CD4-positive, CD25-positive, alpha-beta regulatory T cell (primary cell): ENCODE measurements at regions not wholly inside any gene's neighbourhood (a gene's known extent, or its start where the extent isn't known, plus 50 kb on each side); places are given as distances from the start of the nearest gene placed in this dataset.

Experiments
- ATAC-seq, 2 donors: fragments of 150-1000 bp; cut with Tn5 transposase; one replicate each; pipeline ENCODE4 v1.10.0; 2021; ENCODE audit warnings: low read depth in 2 of 2, moderate number of reproducible peaks in 2 of 2, moderate library complexity in 1 of 2
- DNase-seq, 3 donors: peaks; one replicate each; pipeline versions ENCODE4 v3.0.0 to v3.0.0-alpha.2; 2012 to 2022; ENCODE audit warnings: mixed read lengths in 1 of 3
- H3K27ac ChIP-seq: one replicate; pipeline ENCODE4 v1.7.0; 2013; ENCODE audit warnings: mild to moderate bottlenecking, low read length; ENCODE audit not compliant: insufficient read depth, poor library complexity, severe bottlenecking
- H3K27me3 ChIP-seq: one replicate; pipeline ENCODE4 v1.7.0; 2013; ENCODE audit warnings: low read length; ENCODE audit not compliant: control insufficient read depth, insufficient read depth
- H3K36me3 ChIP-seq: one replicate; pipeline ENCODE4 v1.7.0; 2013; ENCODE audit warnings: mild to moderate bottlenecking, low read length, moderate library complexity; ENCODE audit not compliant: control insufficient read depth, insufficient read depth
- H3K4me1 ChIP-seq: 2 replicates; pipeline ENCODE4 v1.7.0; 2013; ENCODE audit warnings: mild to moderate bottlenecking, low read length; ENCODE audit not compliant: insufficient read depth, control insufficient read depth, poor library complexity, severe bottlenecking
- H3K4me3 ChIP-seq: one replicate; pipeline ENCODE4 v1.7.0; 2013; ENCODE audit warnings: low read depth, mild to moderate bottlenecking, low read length, moderate library complexity
- H3K9me3 ChIP-seq, 2 experiments: 1 replicate in 1 of 2; 2 replicates in 1 of 2; pipeline ENCODE4 v1.7.0; 2013; ENCODE audit warnings: low read length in 2 of 2, mild to moderate bottlenecking in 1 of 2, moderate library complexity in 1 of 2; ENCODE audit not compliant: control insufficient read depth in 2 of 2
- H3K27ac Mint-ChIP-seq, 3 donors: one replicate each; pipeline ENCODE4 v1.8.0; 2020 to 2022; ENCODE audit warnings: mild to moderate bottlenecking in 3 of 3, mixed read lengths in 3 of 3, moderate library complexity in 2 of 3
- H3K27me3 Mint-ChIP-seq: one replicate; pipeline ENCODE4 v1.8.0; 2022; ENCODE audit warnings: mild to moderate bottlenecking, mixed read lengths
- H3K36me3 Mint-ChIP-seq: one replicate; pipeline ENCODE4 v1.8.0; 2020; ENCODE audit warnings: mixed read lengths
- H3K4me1 Mint-ChIP-seq, 4 donors: one replicate each; pipeline ENCODE4 v1.8.0; 2020 to 2022; ENCODE audit warnings: mixed read lengths in 4 of 4, mild to moderate bottlenecking in 1 of 4
- H3K4me3 Mint-ChIP-seq, 4 donors: one replicate each; pipeline ENCODE4 v1.8.0; 2020 to 2022; ENCODE audit warnings: mild to moderate bottlenecking in 4 of 4, mixed read lengths in 4 of 4, moderate library complexity in 3 of 4
- H3K9me3 Mint-ChIP-seq, 7 donors: one replicate each; pipeline ENCODE4 v1.8.0; 2020 to 2022; ENCODE audit warnings: mixed read lengths in 7 of 7, mild to moderate bottlenecking in 3 of 7, moderate library complexity in 2 of 7

DNA sequence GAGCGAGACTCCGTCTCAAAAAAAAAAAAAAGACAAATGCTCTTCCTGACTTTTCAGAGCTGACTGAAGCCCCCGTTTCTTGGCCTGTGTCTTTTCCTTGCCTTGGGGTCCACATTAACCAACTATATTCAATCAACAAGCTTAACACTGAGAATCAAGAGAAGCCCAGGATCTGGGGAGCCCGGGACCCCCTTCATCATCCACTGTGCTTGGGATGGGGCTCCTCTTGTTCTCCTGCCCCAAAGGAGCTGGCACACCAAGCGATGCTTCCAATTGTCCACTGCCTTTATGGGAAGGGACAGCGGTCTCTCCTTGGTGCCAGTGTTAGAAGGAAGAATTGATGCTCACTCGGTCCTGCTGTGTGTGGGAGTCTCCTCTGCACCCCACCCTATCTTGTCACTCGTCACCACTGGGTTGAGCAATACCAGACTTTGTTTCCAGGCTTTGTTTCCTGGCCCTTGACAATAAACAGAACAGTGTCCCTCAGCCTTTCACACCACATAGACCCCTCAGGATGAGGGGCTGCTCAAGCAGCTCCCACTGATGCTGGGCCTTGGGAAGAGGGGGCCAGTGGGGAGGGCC is 146.7 kb downstream of the KCNJ12 start:
- no peak for ATAC-seq
- no peak overlapping the region for H3K4me3 ChIP-seq

GRCh38 chr17:21523497-21524210 is 147.5 kb downstream of the KCNJ12 start:
- Mint-ChIP-seq H3K4me1 (no peaks in the 10 kb centered on the region), H3K27ac (no peak overlapping the region), H3K9me3 (no peaks in the 10 kb centered on the region), H3K36me3 (no peaks in the 10 kb centered on the region), H3K4me3 (no peak overlapping the region), H3K27me3 (peaks cover 13% of the 10 kb centered on the region)
- Histone ChIP-seq H3K9me3 (no peaks in the 10 kb centered on the region), H3K4me3 (no peak overlapping the region), H3K27me3 (no peaks in the 10 kb centered on the region), H3K4me1 (no peaks in the 10 kb centered on the region), H3K36me3 (no peaks in the 10 kb centered on the region), H3K27ac (no peak overlapping the region)
- ATAC-seq (no peak), DNase-seq (no peak)

More for the DNA sequence above, 146.7 kb downstream of the KCNJ12 start:
- H3K27me3 ChIP-seq = no peaks in the 10 kb centered on the region
- Mint-ChIP-seq H3K4me1 (no peaks in the 10 kb centered on the region), H3K4me3 (no peak overlapping the region), H3K27ac (no peak overlapping the region), H3K36me3 (no peaks in the 10 kb centered on the region), H3K27me3 (peaks cover 18% of the 10 kb centered on the region), H3K9me3 (no peaks in the 10 kb centered on the region)
- DNase-seq = no peak
- H3K4me1 ChIP-seq = no peaks in the 10 kb centered on the region
- no peaks in the 10 kb centered on the region for H3K9me3 ChIP-seq
- H3K36me3 ChIP-seq = no peaks in the 10 kb centered on the region
- H3K27ac ChIP-seq = no peak overlapping the region

GRCh38 chr17:21524211-21524591 is 148.0 kb downstream of the KCNJ12 start:
- no peak for ATAC-seq
- Histone ChIP-seq H3K4me3 (no peak overlapping the region), H3K36me3 (no peaks in the 10 kb centered on the region), H3K27ac (no peak overlapping the region), H3K27me3 (no peaks in the 10 kb centered on the region), H3K9me3 (no peaks in the 10 kb centered on the region), H3K4me1 (no peaks in the 10 kb centered on the region)
- Mint-ChIP-seq H3K4me1 (no peaks in the 10 kb centered on the region), H3K27ac (no peak overlapping the region), H3K36me3 (no peaks in the 10 kb centered on the region), H3K4me3 (no peak overlapping the region), H3K9me3 (no peaks in the 10 kb centered on the region), H3K27me3 (peaks cover 13% of the 10 kb centered on the region)
- no peak for DNase-seq

GRCh38 chr17:21525464-21526130 is 149.4 kb downstream of the KCNJ12 start:
- no peaks in the 10 kb centered on the region for H3K4me1 ChIP-seq
- Mint-ChIP-seq H3K27me3 (peaks cover 11% of the 10 kb centered on the region), H3K9me3 (no peaks in the 10 kb centered on the region), H3K27ac (no peak overlapping the region), H3K4me3 (no peak overlapping the region), H3K36me3 (no peaks in the 10 kb centered on the region), H3K4me1 (no peaks in the 10 kb centered on the region)
- no peaks in the 10 kb centered on the region for H3K9me3 ChIP-seq
- no peaks in the 10 kb centered on the region for H3K36me3 ChIP-seq
- no peaks in the 10 kb centered on the region for H3K27me3 ChIP-seq
- H3K27ac ChIP-seq = no peak overlapping the region
- ATAC-seq = no peak
- DNase-seq = no peak
- no peak overlapping the region for H3K4me3 ChIP-seq

DNA sequence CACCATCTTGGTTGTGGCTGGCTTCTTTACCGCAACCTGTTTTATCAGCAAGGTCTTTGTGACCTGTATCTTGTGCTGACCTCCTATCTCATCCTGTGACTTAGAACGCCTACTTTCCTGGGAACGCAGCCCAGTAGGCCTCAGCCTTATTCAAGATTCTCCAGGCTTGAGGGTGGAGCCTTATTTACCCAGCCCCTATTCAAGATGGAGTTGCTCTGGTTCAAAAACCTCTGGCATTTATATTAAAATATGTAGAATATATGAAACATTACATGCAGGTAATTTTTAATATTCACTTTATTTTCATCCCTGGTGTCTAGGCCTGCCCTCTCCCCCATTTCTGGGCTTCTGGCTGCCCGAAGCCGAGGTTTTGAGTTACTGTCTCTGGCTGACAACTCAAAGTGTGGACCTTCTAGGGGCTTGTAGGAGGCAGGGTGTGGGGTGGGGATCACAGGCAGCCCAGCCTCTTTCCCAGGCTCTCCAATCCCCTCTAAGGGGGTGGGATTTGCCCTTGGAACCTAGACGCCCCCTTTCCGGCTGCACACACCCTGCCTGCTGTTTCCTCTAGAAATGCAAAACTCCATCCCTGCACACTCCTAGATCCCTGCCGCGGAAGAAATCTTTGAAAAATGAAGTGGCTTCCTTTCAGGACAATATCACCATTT is 152.0 kb downstream of the KCNJ12 start:
- H3K36me3 ChIP-seq = no peaks in the 10 kb centered on the region
- H3K36me3 Mint-ChIP-seq = no peaks in the 10 kb centered on the region
- no peaks in the 10 kb centered on the region for H3K9me3 Mint-ChIP-seq
- H3K4me3 Mint-ChIP-seq = no peak overlapping the region
- peaks cover 0 to 2% (median 0%) of the 10 kb centered on the region in 4 donors for H3K4me1 Mint-ChIP-seq
- H3K4me3 ChIP-seq = no peak overlapping the region
- DNase-seq = no peak
- H3K27me3 Mint-ChIP-seq = peaks cover under 1% of the 10 kb centered on the region
- H3K27ac Mint-ChIP-seq = no peak overlapping the region
- no peaks in the 10 kb centered on the region for H3K9me3 ChIP-seq
- no peaks in the 10 kb centered on the region for H3K27me3 ChIP-seq
- H3K27ac ChIP-seq = no peak overlapping the region
- no peaks in the 10 kb centered on the region for H3K4me1 ChIP-seq
- no peak for ATAC-seq

DNA sequence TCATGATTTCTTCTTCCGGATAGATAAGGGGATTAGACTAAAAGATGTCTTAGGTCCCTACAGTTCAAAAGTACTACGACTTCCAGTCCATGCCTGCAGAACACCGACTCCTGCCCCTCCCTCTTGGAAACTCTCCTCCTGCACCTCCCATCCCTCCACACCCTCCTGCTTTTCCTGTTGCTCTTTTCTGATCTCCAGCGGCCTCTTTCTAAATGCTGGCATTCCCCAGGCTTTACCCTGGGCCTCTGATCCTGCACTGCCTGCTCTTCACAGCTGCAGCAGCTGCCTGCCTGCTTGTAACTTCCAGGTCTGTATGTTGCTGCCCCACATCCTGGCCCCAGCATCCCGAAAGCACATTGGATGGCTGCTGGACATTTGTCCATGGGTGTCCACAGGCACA is 154.2 kb downstream of the KCNJ12 start:
- no peaks in the 10 kb centered on the region for H3K9me3 Mint-ChIP-seq
- no peak overlapping the region for H3K4me3 ChIP-seq
- no peaks in the 10 kb centered on the region for H3K4me1 ChIP-seq
- no peak for DNase-seq
- ATAC-seq = no peak
- no peaks in the 10 kb centered on the region for H3K9me3 ChIP-seq
- H3K27me3 Mint-ChIP-seq = no peaks in the 10 kb centered on the region
- peaks cover 7% of the 10 kb centered on the region for H3K36me3 Mint-ChIP-seq
- H3K36me3 ChIP-seq = peaks cover 7% of the 10 kb centered on the region
- H3K4me1 Mint-ChIP-seq = peaks cover 0 to 2% (median 0%) of the 10 kb centered on the region in 4 donors
- H3K27ac ChIP-seq = no peak overlapping the region
- H3K27me3 ChIP-seq = no peaks in the 10 kb centered on the region
- H3K27ac Mint-ChIP-seq = peak overlapping the region in 1 of 3 donors; percentile 18
- no peak overlapping the region for H3K4me3 Mint-ChIP-seq

GRCh38 chr17:21530841-21531240 is 154.7 kb downstream of the KCNJ12 start:
- ATAC-seq (no peak), DNase-seq (no peak)
- peak overlapping the region in 1 of 3 donors; percentile 18 for H3K27ac Mint-ChIP-seq

More at GRCh38 chr17:21530841-21531240, 154.7 kb downstream of the KCNJ12 start:
- Mint-ChIP-seq H3K27me3 (no peaks in the 10 kb centered on the region), H3K9me3 (no peaks in the 10 kb centered on the region), H3K4me1 (peaks cover 0 to 2% (median 0%) of the 10 kb centered on the region in 4 donors), H3K36me3 (peaks cover 9% of the 10 kb centered on the region), H3K4me3 (no peak overlapping the region)
- no peaks in the 10 kb centered on the region for H3K4me1 ChIP-seq
- peaks cover 7% of the 10 kb centered on the region for H3K36me3 ChIP-seq
- H3K27ac ChIP-seq = no peak overlapping the region
- H3K27me3 ChIP-seq = no peaks in the 10 kb centered on the region
- H3K4me3 ChIP-seq = no peak overlapping the region
- H3K9me3 ChIP-seq = no peaks in the 10 kb centered on the region
